Ecto neural progenitor cell (in vitro differentiated cells): ENCODE measurements at regions not wholly inside any gene's neighbourhood (a gene's known extent, or its start where the extent isn't known, plus 50 kb on each side); places are given as distances from the start of the nearest gene placed in this dataset.

Source experiments
- DNase-seq: peaks from one replicate; pipeline ENCODE4 v3.0.0-alpha.2; 2018; ENCODE audit warnings: low spot score

GRCh38 chr19:5392486-5392885, 51.9 kb upstream of the PTPRS start:
- no peak for DNase-seq

- no peak for DNase-seq
These were observed 52.5 kb upstream of the PTPRS start for GRCh38 chr19:5393088-5393487.

- peak; percentile 92 for DNase-seq
These were observed 54.2 kb upstream of the PTPRS start for GRCh38 chr19:5394551-5395505.

DNA sequence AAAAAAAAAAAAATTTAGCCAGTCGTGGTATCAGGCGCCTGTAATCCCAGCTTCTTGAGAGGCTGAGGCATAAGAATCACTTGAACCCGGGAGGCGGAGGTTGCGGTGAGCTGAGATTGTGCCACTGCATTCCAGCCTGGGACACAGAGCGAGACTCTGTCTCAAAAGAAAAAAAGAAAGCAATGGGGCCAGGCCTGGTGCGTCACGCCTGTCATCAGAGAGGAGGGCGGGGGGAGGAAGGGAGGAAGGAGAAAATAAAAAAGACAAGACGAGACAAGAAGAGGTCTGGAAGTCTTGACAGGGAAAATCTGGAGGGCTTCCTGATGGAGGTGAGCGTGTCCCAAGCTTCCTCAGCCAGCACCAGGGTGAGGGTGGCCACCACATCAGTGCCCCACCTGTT, 54.9 kb upstream of the PTPRS start:
- no peak for DNase-seq

DNA sequence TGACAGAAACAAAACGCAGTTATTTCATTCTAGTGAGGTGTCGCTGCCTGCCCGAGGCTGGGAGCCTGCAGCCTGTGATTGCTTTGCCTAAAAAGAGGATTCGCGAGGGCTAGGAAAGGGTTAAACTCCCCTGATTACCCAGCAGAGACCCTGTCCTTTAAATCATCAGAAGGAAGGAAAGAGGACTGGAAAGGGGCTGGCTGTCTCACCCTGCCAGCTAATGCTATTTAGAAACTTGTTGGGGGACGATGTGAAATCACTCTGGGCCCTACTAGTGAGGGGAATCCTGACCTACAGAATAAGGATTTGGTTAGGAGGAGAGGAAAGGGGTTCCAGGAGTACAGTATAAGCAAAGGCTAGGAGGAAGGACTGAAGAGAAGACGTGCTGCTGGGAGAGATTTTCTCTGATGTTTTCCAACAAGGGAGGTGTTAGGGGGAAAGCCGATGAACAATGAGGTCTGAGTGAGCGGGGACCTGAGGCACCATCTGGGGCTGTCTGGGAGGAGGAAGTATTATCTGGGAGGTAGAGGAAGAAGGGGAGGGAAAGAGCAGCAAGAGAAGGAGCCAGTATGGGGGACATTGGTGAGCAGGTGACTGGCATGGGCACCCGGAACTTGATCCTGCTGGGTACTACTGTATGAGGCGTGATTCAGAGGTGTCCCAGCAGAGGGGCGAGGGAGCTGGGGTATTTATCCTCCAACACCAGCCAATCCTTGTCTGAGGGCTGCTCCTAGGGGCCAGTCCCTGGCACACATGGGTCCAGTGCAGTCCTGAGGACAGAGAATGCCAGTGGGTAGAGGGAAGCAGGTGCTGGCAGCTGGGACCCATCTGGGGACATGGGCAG, 55.7 kb upstream of the PTPRS start:
- no peak for DNase-seq

DNA sequence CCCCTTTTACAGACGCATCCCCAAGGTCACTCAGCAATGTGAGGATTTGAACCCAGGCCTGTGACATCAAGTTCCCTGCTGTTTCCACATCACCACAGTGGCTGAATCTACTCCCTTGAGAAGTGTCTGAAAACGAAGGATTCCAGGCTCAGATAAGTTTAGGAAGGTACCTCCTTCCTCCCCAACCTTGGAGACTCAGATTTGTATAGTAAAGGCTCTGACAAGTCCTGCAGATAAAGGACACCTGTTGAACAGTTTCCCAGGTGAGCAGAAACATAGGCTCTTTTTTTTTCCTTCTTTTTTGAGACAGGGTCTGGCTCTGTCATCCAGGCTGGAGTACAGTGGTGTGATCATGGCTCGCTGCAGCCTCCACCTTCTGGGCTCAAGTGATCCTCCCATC, 56.4 kb upstream of the PTPRS start:
- DNase-seq: no peak

DNA sequence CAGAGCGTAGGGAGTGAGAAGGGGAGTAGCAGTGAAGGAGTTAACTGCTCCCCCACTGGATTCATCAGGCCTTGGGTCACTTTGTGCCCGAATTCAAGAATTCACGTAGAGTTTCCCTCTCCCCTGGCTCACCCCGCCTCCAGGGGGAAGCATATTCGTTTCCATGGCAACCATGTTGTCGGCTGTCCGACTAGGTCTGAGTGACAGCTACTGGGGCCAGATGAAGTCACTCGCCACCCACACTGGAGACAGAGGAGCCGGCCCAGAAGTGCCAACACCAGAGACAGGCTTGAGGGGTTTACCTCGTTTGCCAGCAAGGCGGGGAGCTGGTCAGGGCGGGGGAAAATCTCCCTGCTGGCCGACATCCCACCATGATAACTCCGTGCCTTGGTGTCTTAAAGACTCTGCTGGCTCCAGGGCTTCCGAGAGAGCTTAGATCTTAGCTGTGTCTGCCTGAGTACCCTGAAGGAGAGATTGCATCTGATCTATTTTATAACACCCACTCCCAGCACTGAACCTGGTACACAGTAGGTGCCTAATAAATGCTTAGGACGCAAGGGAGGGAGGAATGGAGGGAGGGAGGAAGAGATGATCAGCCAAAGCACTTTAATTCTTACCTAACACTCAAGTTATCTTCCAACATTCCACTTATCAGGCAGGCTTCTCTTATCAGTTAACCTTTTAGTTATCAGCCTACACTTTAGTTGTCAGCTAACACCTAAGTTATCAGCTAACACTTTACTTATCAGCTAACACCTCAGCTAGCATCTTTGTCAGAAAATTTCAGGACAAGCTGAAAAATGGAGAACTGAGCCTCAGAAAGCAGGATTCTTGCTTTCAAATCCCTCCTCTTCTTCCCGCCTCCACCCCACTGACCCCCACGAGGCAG, 57.2 kb upstream of the ZNRF4 start:
- peak; percentile 85 for DNase-seq

DNA sequence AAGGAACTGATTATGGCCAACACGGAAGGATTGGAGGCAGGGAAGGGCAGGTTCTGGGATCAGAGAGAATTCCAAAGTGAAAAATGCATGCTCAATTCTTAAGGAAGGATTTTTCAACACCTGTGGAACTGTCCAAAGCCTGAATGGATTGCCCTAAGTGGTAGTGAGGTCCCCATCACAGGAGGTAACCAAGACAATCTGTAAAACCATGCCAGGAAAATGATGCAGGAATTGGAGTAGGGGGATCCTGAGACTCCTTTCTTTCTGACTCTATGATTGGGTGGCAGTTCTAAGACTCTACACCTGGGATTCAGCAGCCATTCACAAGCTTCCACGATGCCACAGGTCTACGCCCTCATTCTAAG, 56.5 kb upstream of the ZNRF4 start:
- no peak for DNase-seq

DNA sequence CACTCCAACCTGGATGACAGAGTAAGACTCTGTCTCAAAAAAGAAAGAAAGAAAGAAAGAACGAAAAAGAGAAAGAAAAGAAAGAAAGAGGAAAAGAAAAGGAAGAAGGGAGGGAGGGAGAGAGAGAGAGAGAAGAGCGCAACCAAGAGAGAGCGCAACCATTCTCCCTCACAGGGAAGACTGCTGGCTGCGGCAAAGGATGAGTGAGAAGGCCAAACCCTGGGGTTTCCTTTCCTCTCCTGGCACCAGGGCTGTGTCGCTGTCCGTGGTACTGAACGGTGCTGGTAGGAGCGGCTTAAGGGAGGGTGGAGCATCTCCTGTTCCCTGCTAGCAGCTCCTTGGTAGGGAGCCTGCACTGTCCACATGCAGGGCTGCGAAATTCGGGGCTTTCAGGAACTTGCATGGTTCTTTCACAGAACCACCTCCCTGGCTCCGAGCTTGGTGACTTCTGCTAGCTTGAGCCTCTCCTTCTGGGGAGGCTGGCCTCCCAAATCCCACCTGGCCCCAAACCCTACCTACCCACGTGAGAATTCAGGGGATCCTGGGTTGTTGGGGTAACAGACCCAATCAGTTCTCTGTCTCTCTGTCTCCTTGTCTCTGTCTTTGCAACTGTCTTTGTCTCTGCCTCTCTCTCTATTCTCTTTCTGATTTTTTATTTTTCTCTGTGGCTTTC, 51.1 kb upstream of the ZNRF4 start:
- peak; percentile 94 for DNase-seq
